Peyer's patch (tissue), 4 donors: ENCODE measurements at regions not wholly inside any gene's neighbourhood (a gene's known extent, or its start where the extent isn't known, plus 50 kb on each side); places are given as distances from the start of the nearest gene placed in this dataset.

ENCODE experiments used
- DNase-seq, 3 donors: peaks; one replicate each; pipeline ENCODE4 v3.0.0-alpha.2; 2017 to 2019
- H3K27ac ChIP-seq, 4 donors: fragments of 200-600 bp; sonication (generic); one replicate each; pipeline ENCODE4 v1.5.1; 2016 to 2019
- H3K27me3 ChIP-seq, 2 donors: fragments of 200-600 bp; sonication (generic); one replicate each; pipeline ENCODE4 v1.5.1; 2019
- H3K36me3 ChIP-seq, 3 donors: fragments of 200-600 bp; sonication (generic); one replicate each; pipeline ENCODE4 v1.5.1; 2016 to 2019
- H3K4me1 ChIP-seq, 4 donors: fragments of 200-600 bp; sonication (generic); one replicate each; pipeline ENCODE4 v1.5.1; 2016 to 2019
- H3K4me3 ChIP-seq, 4 donors: fragments of 200-600 bp; sonication (generic); 1 replicate in 3 of 4; 2 replicates in 1 of 4; pipeline ENCODE4 v1.5.1; 2016 to 2019; ENCODE audit warnings: mild to moderate bottlenecking in 1 of 4
- H3K9me3 ChIP-seq, 4 donors: fragments of 200-600 bp; sonication (generic); one replicate each; pipeline ENCODE4 v1.5.1; 2016 to 2019; ENCODE audit warnings: mild to moderate bottlenecking in 1 of 4
- POLR2A ChIP-seq, 2 donors: fragments of 450-650 bp; IDR thresholded peaks; one replicate each; pipeline ENCODE4 v1.5.1; 2017; ENCODE audit warnings: antibody characterized with exemption in 2 of 2, mild to moderate bottlenecking in 2 of 2, moderate library complexity in 2 of 2
- TF ChIP-seq, protein P1 (sequence below), 6 experiments: fragments of 450-650 bp in 4 of 6; fragments of 200-600 bp in 2 of 6; sonication (generic) in 1 of 6; IDR thresholded peaks; one replicate each; pipeline ENCODE4 v1.5.1; 2017 to 2019; ENCODE audit warnings: antibody characterized with exemption in 6 of 6, mild to moderate bottlenecking in 3 of 6, moderate library complexity in 1 of 6

DNA sequence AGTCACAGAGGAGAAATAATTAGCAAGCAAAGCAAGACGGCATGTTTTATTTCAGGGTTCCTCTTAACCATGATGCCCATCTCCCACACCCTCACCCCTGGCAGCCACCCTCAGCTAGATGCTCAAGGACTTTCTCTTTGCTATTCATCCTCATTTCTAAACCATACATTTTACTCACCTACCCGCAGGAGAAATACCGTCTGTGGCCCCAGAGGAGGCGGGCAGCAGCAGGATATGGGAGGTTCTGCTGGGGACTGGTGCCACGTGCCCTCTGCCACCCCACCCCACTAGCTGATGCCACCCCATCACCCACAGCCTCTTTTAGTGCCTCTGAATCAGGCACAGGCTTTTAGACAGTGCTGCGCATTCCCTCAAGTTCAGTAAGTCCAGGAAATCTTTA is 168.7 kb upstream of the ITGB1 start:
- Histone ChIP-seq H3K36me3 (no peaks in the 10 kb centered on the region), H3K9me3 (no peaks in the 10 kb centered on the region), H3K4me1 (peaks cover 0 to 4% (median 0%) of the 10 kb centered on the region in 4 donors), H3K4me3 (no peak overlapping the region), H3K27me3 (no peaks in the 10 kb centered on the region), H3K27ac (no peak overlapping the region)
- TF ChIP-seq POLR2A (IDR thresholded peaks at IDR 0.05) = no peak
- TF ChIP-seq, protein P1, sequence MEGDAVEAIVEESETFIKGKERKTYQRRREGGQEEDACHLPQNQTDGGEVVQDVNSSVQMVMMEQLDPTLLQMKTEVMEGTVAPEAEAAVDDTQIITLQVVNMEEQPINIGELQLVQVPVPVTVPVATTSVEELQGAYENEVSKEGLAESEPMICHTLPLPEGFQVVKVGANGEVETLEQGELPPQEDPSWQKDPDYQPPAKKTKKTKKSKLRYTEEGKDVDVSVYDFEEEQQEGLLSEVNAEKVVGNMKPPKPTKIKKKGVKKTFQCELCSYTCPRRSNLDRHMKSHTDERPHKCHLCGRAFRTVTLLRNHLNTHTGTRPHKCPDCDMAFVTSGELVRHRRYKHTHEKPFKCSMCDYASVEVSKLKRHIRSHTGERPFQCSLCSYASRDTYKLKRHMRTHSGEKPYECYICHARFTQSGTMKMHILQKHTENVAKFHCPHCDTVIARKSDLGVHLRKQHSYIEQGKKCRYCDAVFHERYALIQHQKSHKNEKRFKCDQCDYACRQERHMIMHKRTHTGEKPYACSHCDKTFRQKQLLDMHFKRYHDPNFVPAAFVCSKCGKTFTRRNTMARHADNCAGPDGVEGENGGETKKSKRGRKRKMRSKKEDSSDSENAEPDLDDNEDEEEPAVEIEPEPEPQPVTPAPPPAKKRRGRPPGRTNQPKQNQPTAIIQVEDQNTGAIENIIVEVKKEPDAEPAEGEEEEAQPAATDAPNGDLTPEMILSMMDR (IDR thresholded peaks at IDR 0.05) = no peak
- DNase-seq = no peak

DNA sequence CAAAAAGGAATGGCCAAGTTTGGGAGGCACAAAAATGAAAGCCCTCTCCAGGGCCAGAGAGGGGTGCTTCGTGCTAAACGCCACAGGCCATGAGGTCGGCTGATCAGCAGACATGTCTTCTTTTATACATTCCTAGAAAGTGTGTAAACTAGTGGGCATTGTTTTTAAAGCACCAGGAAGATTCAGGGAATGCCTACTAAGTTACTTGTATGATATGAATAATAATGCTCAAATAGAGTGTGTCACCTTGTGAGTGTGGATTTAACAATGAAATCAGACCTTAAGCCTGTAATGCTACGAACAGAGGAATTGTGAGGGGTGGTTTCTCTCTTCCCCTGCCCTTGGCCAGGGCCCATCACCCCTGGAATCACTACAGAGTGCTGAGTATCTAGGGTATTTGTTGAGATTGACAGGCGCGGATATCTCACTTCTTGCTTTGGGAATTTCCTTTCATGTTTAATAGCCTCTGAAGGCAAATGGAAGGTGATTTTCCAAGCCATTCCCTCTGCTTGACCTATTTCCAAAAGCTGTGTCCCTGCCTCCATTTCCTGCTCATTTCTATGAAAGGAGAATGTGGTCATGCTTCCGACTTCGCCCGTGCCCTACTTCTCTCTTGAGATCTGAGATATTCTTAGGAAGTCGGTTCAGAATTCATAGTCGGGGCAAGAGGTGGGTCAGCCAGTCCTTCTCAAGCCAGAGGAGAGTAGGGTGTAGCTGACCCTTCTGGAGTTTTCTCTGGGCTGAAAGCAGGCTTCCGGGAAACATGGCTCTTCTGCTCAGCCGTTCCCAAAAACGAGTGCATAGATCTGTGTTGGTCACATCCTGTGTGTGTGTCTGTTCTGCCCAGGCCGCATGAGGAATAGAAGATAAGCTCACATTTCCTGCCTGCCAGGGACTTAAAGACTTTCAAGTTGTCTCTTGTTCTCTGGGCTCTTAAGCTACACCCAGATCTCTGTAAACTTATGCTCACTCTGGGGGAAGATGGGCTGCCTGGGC is 167.8 kb upstream of the ITGB1 start:
- DNase-seq = no peak
- Histone ChIP-seq H3K27ac (peak overlapping the region in 1 of 4 donors; percentile 42), H3K4me1 (peaks cover 0 to 4% (median 0%) of the 10 kb centered on the region in 4 donors), H3K27me3 (no peaks in the 10 kb centered on the region), H3K4me3 (no peak overlapping the region), H3K9me3 (no peaks in the 10 kb centered on the region), H3K36me3 (no peaks in the 10 kb centered on the region)
- TF ChIP-seq, protein P1 (IDR thresholded peaks at IDR 0.05) = no peak
- TF ChIP-seq POLR2A (IDR thresholded peaks at IDR 0.05) = no peak

DNA sequence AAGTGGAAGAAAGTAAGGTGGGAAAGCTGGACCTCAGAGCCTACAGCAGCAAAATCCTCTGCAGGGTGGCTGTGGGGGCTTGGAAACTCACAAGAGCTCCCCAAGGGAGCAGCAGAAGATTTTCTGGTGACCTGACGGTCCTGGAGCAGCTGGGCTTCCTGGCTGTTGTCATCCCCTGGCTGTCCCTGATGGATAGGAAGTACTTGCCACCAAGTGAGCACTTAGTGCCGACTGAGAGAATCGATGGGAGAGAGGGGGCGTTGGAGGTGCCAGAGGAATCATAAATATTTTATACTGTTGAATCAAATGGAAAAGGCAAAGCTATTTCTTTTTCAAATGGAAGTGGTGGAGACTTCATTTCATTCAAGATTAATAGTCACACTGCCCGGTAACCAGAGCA is 167.1 kb upstream of the ITGB1 start:
- no peaks in the 10 kb centered on the region for H3K9me3 ChIP-seq
- TF ChIP-seq, protein P1 (IDR thresholded peaks at IDR 0.05) = no peak
- no peak for TF ChIP-seq POLR2A (IDR thresholded peaks at IDR 0.05)
- no peak for DNase-seq
- no peak overlapping the region for H3K4me3 ChIP-seq
- H3K27ac ChIP-seq = no peak overlapping the region
- no peaks in the 10 kb centered on the region for H3K36me3 ChIP-seq
- H3K27me3 ChIP-seq = no peaks in the 10 kb centered on the region
- H3K4me1 ChIP-seq = peaks cover 0 to 4% (median 0%) of the 10 kb centered on the region in 4 donors

DNA sequence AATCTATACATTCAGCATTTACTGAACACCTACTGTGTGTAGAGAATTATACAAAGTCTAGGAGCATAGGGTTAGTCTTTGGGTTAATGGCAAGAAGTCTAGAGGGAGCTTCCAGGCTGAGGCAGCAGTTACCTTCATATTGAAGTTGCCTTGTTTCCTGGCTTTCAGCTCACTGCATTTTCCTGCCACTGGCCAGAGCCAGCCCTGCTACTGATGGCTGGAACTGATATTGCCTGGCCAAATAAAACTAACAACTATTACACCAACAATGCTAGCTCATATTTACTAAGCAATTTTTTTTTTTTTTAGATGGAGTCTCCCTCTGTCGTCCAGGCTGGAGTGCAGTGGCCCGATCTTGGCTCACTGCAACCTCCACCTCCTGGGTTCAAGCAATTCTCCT is 165.7 kb upstream of the ITGB1 start:
- no peaks in the 10 kb centered on the region for H3K27me3 ChIP-seq
- H3K4me1 ChIP-seq = no peaks in the 10 kb centered on the region
- no peak for DNase-seq
- no peak for TF ChIP-seq POLR2A (IDR thresholded peaks at IDR 0.05)
- TF ChIP-seq, protein P1 (IDR thresholded peaks at IDR 0.05) = no peak
- H3K36me3 ChIP-seq = no peaks in the 10 kb centered on the region
- H3K9me3 ChIP-seq = no peaks in the 10 kb centered on the region
- H3K4me3 ChIP-seq = no peak overlapping the region
- no peak overlapping the region for H3K27ac ChIP-seq

DNA sequence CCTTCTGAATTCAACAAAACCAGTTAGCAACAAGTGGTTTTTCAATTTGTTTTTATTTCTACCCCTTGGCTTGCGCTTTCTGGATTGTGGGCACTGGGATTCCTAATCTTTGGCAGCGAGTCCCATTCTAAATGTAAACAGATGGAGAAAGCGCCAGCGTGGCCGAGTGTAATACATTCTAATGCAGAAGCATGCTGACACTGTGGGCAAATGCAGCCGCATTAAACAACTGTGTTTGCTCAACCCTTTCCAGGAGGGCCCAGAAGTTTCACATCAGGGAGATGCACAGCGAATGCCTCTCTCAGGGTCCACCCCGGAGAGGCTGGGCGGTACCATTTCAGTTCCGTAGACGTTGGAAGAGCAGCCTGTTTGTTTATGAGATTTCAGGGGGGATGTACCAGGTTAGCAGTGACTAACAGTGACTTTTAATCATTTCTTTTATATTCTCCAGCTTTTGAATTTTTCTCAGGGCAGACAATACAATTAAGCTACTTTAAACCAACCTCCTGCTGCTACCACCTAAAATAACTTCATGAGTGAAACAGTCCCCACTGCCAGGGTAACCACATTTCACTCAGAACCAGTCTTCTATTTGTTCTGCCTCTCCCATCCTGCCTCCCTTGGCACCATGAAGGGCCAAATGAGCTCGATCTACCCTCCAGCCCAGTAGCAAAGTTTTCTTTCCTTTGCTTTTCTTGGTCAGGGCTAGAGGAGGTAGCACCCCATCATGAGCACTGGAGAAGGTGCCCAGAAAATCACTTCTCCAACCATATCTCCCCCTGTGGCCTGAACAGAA is 164.2 kb upstream of the ITGB1 start:
- no peak for DNase-seq
- Histone ChIP-seq H3K4me3 (no peak overlapping the region), H3K27ac (no peak overlapping the region)

More for the DNA sequence above, 164.2 kb upstream of the ITGB1 start:
- Histone ChIP-seq H3K36me3 (no peaks in the 10 kb centered on the region), H3K27me3 (no peaks in the 10 kb centered on the region), H3K4me1 (no peaks in the 10 kb centered on the region), H3K9me3 (no peaks in the 10 kb centered on the region)
- TF ChIP-seq POLR2A (IDR thresholded peaks at IDR 0.05) = no peak
- TF ChIP-seq, protein P1 (IDR thresholded peaks at IDR 0.05) = no peak
